ENCODE measurements at regions not wholly inside any gene's neighbourhood (a gene's known extent, or its start where the extent isn't known, plus 50 kb on each side); places are given as distances from the start of the nearest gene placed in this dataset.
"Not testable (repeated sequence)": the region's sequence is repeated elsewhere in the genome, so short reads cannot be mapped to it uniquely, and the experiment has no call there.

- Histone ChIP-seq H3K27me3 (no peaks in the 10 kb centered on the region), H3K4me3 (no peak overlapping the region), H3K9me3 (no peaks in the 10 kb centered on the region), H3K4me1 (no peaks in the 10 kb centered on the region), H3K36me3 (no peaks in the 10 kb centered on the region), H3K27ac (no peak overlapping the region)
- ATAC-seq (no peak), DNase-seq (no peak)
- TF ChIP-seq CTCF (IDR thresholded peaks at IDR 0.05), result no peak
- intact Hi-C loops (cut with DNase I), result no loop called here
Observed at GRCh38 chrX:47723689-47724088, 64.7 kb upstream of the UXT start.

- no peak for DNase-seq
- Histone ChIP-seq H3K27ac (no peak overlapping the region), H3K27me3 (no peaks in the 10 kb centered on the region), H3K4me3 (no peak overlapping the region), H3K9me3 (no peaks in the 10 kb centered on the region), H3K36me3 (no peaks in the 10 kb centered on the region), H3K4me1 (no peaks in the 10 kb centered on the region)
- intact Hi-C loops (cut with DNase I), result no loop called here
- ATAC-seq, result no peak
- TF ChIP-seq CTCF (IDR thresholded peaks at IDR 0.05), result no peak
Observed at GRCh38 chrX:47723083-47723482, 64.1 kb upstream of the UXT start.

GRCh38 chrX:47722260-47722659 lies 63.3 kb upstream of the UXT start:
- Histone ChIP-seq H3K4me1 (no peaks in the 10 kb centered on the region), H3K36me3 (no peaks in the 10 kb centered on the region), H3K27me3 (no peaks in the 10 kb centered on the region), H3K4me3 (no peak overlapping the region), H3K9me3 (no peaks in the 10 kb centered on the region), H3K27ac (no peak overlapping the region)
- no peak for TF ChIP-seq CTCF (IDR thresholded peaks at IDR 0.05)
- intact Hi-C loops (cut with DNase I), result no loop called here
- DNase-seq (no peak), ATAC-seq (no peak)

GRCh38 chrX:47715078-47715477 lies 56.1 kb upstream of the UXT start:
- ATAC-seq; H3K27me3 ChIP-seq; H3K36me3 ChIP-seq; H3K9me3 ChIP-seq; intact Hi-C loops (cut with DNase I); H3K4me3 ChIP-seq; H3K27ac ChIP-seq; H3K4me1 ChIP-seq; DNase-seq: not testable (repeated sequence)

- intact Hi-C loops (cut with DNase I); ATAC-seq; H3K9me3 ChIP-seq; H3K27me3 ChIP-seq; H3K4me3 ChIP-seq; H3K4me1 ChIP-seq; DNase-seq; H3K27ac ChIP-seq; H3K36me3 ChIP-seq: not testable (repeated sequence)
Observed at GRCh38 chrX:47712675-47713074, 53.7 kb upstream of the UXT start.

- H3K9me3 ChIP-seq, result no peaks in the 10 kb centered on the region
- no peak for ATAC-seq
- no peak for TF ChIP-seq CTCF (IDR thresholded peaks at IDR 0.05)
- H3K27ac ChIP-seq, result no peak overlapping the region
- no peak overlapping the region for H3K4me3 ChIP-seq
- no peak for DNase-seq
- no peaks in the 10 kb centered on the region for H3K27me3 ChIP-seq
- H3K4me1 ChIP-seq, result no peaks in the 10 kb centered on the region
- intact Hi-C loops (cut with DNase I), result no loop called here
- H3K36me3 ChIP-seq, result no peaks in the 10 kb centered on the region
Observed at GRCh38 chrX:47710252-47710651, 51.3 kb upstream of the UXT start.

Data from left lung (tissue), 4 donors.